Gastroesophageal sphincter (tissue), 4 donors: ENCODE measurements at regions not wholly inside any gene's neighbourhood (a gene's known extent, or its start where the extent isn't known, plus 50 kb on each side); places are given as distances from the start of the nearest gene placed in this dataset.
"Not testable (repeated sequence)": the region's sequence is repeated elsewhere in the genome, so short reads cannot be mapped to it uniquely, and the experiment has no call there.

Experiments used
- ATAC-seq: fragments of 150-250 bp; one replicate; pipeline ENCODE4 v1.9.1; 2016; ENCODE audit warnings: mild to moderate bottlenecking, moderate library complexity
- H3K27ac ChIP-seq, 4 donors: fragments of 200-600 bp; sonication (generic) in 3 of 4; 1 replicate in 3 of 4; 2 replicates in 1 of 4; pipeline ENCODE4 v1.5.1; 2016 to 2019
- H3K27me3 ChIP-seq: fragments of 200-600 bp; sonication (generic); one replicate; pipeline ENCODE4 v1.5.1; 2019
- H3K36me3 ChIP-seq, 2 donors: fragments of 200-600 bp; sonication (generic); one replicate each; pipeline ENCODE4 v1.5.1; 2019; ENCODE audit warnings: control low read depth in 1 of 2
- H3K4me1 ChIP-seq, 3 donors: fragments of 200-600 bp; sonication (generic); 1 replicate in 2 of 3; 2 replicates in 1 of 3; pipeline ENCODE4 v1.5.1; 2016 to 2019; ENCODE audit warnings: control low read depth in 2 of 3
- H3K4me3 ChIP-seq, 2 donors: fragments of 200-600 bp; sonication (generic); one replicate each; pipeline ENCODE4 v1.5.1; 2019; ENCODE audit warnings: mild to moderate bottlenecking in 1 of 2, moderate library complexity in 1 of 2
- H3K9me3 ChIP-seq, 3 donors: fragments of 200-600 bp; sonication (generic); one replicate each; pipeline ENCODE4 v1.5.1; 2017 to 2019; ENCODE audit warnings: control low read depth in 2 of 3
- EP300 ChIP-seq: sonication (generic); formaldehyde crosslinking; IDR thresholded peaks from one replicate; pipeline ENCODE4 v1.6.1; 2017; ENCODE audit warnings: antibody characterized with exemption, mild to moderate bottlenecking
- POLR2A ChIP-seq, 2 donors: fragments of 450-650 bp; IDR thresholded peaks; one replicate each; pipeline ENCODE4 v1.6.1; 2017; ENCODE audit warnings: antibody characterized with exemption in 2 of 2, mild to moderate bottlenecking in 2 of 2, moderate library complexity in 1 of 2
- POLR2AphosphoS5 ChIP-seq: sonication (generic); formaldehyde crosslinking; IDR thresholded peaks from one replicate; pipeline ENCODE4 v1.6.1; 2017; ENCODE audit warnings: antibody characterized with exemption
- WGBS, 2 donors: methylation state at CpG; one replicate each; pipeline ENCODE4 v1.1.5; 2018; ENCODE audit warnings: low coverage in 1 of 2; 5-methylcytosine and 5-hydroxymethylcytosine counted together
- TF ChIP-seq, protein P1 (sequence below), 4 experiments: fragments of 200-600 bp in 2 of 4; fragments of 450-650 bp in 2 of 4; sonication (generic) in 1 of 4; IDR thresholded peaks; one replicate each; pipeline ENCODE4 v1.5.1; 2017 to 2019; ENCODE audit warnings: antibody characterized with exemption in 4 of 4, mild to moderate bottlenecking in 2 of 4, moderate library complexity in 2 of 4

DNA sequence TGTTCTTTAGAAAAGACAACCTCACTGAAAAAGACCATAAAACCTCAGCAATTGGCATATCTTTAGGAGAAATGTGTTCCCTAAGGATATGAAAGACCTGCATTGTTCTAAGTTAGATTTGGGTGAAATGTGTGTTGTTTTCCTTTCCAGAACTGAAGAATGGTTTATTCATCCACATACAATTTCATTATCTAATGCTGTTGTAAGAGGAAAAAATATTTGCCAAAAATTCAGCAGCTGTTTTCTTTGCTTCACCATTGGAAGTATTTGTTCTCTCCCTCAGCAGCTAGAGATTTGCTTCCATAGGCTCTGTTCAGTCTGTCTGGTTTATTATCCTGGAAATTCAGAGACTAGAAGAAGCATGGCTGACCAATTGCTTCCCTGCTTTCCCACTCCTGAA, 150.9 kb downstream of the ISOC1 start:
- Histone ChIP-seq H3K27ac (peak overlapping the region in 1 of 4 donors; percentile 6), H3K4me1 (no peaks in the 10 kb centered on the region), H3K4me3 (no peak overlapping the region), H3K9me3 (no peaks in the 10 kb centered on the region), H3K27me3 (no peaks in the 10 kb centered on the region), H3K36me3 (no peaks in the 10 kb centered on the region)
- TF ChIP-seq, protein P1, sequence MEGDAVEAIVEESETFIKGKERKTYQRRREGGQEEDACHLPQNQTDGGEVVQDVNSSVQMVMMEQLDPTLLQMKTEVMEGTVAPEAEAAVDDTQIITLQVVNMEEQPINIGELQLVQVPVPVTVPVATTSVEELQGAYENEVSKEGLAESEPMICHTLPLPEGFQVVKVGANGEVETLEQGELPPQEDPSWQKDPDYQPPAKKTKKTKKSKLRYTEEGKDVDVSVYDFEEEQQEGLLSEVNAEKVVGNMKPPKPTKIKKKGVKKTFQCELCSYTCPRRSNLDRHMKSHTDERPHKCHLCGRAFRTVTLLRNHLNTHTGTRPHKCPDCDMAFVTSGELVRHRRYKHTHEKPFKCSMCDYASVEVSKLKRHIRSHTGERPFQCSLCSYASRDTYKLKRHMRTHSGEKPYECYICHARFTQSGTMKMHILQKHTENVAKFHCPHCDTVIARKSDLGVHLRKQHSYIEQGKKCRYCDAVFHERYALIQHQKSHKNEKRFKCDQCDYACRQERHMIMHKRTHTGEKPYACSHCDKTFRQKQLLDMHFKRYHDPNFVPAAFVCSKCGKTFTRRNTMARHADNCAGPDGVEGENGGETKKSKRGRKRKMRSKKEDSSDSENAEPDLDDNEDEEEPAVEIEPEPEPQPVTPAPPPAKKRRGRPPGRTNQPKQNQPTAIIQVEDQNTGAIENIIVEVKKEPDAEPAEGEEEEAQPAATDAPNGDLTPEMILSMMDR (IDR thresholded peaks at IDR 0.05): no peak
- no peak for TF ChIP-seq POLR2AphosphoS5
- TF ChIP-seq POLR2A (IDR thresholded peaks at IDR 0.05): no peak
- no peak for TF ChIP-seq EP300
- ATAC-seq: no peak

DNA sequence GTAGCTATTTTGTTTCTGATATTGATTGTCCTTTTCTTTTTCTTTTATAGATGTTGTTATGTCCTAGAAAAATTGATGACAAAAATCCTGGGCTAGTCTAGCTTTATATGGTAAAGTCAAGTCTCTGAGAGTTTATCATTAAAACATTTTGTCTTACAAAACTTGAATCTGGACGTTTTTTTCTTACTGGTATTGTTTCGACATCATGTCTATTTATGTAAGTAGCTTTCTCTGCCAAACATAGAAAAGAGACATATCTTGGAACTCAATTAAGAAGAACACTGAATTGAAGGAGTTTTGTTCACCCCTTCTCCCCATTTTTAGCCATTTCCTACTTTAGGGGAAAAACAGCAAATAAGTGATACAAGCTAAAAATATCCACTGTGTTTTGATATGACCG, 151.5 kb downstream of the ISOC1 start:
- Histone ChIP-seq H3K9me3 (no peaks in the 10 kb centered on the region), H3K27ac (peak overlapping the region in 1 of 4 donors; percentile 6), H3K4me1 (no peaks in the 10 kb centered on the region), H3K4me3 (no peak overlapping the region), H3K36me3 (no peaks in the 10 kb centered on the region), H3K27me3 (no peaks in the 10 kb centered on the region)
- ATAC-seq: no peak
- WGBS, 2 donors: 25 to 63% methylated on average over 3 of the region's 3 CpGs
- TF ChIP-seq POLR2A (IDR thresholded peaks at IDR 0.05) (no peak), POLR2AphosphoS5 (no peak), EP300 (no peak)
- TF ChIP-seq, protein P1 (IDR thresholded peaks at IDR 0.05): no peak

DNA sequence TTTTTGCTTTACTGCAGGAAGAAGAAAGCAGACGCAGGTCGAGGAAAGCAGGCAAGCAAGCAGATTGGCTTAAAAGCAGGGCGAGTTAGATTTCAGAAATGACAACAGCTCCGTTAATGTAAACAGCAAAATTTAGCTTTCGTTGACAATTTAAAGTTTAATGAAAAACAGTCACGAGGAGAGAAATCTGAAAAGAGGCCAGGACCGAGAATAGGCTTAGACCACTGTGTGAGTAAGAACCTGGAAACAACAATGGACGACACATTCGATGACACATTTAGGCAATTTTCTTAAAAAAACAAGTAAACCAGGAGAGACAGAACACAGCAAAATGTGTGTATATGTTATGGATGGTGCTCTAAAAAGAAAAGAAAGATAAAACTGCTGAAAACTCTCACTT, 155.3 kb downstream of the ISOC1 start:
- WGBS, 2 donors: 24 to 56% methylated on average over 8 to 9 of the region's 9 CpGs
- TF ChIP-seq POLR2AphosphoS5: no peak
- Histone ChIP-seq H3K27me3 (no peaks in the 10 kb centered on the region), H3K4me1 (no peaks in the 10 kb centered on the region), H3K27ac (no peak overlapping the region), H3K4me3 (no peak overlapping the region), H3K9me3 (peaks cover 0 to 9% (median 0%) of the 10 kb centered on the region in 3 donors), H3K36me3 (no peaks in the 10 kb centered on the region)
- no peak for ATAC-seq

DNA sequence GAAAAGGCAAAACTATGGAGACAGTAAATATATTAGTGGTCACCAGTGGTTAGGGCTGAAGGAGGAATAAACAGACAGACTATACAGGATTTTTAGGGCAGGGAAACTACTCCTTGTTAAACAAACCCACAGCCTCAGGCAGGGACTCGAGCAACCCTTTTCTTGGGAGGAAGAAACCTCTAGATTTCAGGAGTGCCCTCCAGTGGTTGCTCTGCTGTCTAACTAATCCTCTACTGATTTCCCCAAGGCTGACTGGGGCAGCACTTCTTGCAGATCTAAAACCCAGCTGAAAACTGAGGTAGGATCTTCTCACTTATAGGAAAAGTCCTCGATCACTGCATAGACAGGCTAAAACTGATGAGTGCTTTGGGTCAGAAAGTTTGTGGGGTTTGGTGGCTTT, 176.8 kb downstream of the ISOC1 start:
- H3K27me3 ChIP-seq: no peaks in the 10 kb centered on the region
- no peak overlapping the region for H3K27ac ChIP-seq
- no peaks in the 10 kb centered on the region for H3K9me3 ChIP-seq
- WGBS, 2 donors: 58 to 100% methylated on average over 1 to 2 of the region's 2 CpGs
- no peak for ATAC-seq
- TF ChIP-seq POLR2AphosphoS5: no peak
- TF ChIP-seq, protein P1 (IDR thresholded peaks at IDR 0.05): peak in 1 of 4 experiments; percentile 14
- H3K4me1 ChIP-seq: no peaks in the 10 kb centered on the region
- H3K36me3 ChIP-seq: no peaks in the 10 kb centered on the region
- no peak overlapping the region for H3K4me3 ChIP-seq

DNA sequence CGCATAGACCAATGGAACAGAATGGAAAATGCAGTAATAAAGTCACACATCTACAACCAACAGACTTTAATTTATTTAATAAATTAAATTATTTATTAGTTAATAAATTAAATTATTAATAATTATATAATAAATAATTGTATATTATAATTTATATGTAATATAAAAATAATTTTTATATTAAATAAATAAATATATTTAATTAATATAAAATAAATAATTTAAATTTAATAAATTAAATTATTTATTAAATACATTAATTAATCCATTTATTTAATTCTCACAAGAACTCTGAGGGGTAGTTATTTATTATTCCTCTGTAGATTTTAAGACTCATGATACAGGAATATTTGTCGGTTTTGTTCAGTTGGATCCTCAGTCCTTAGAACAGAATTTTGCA, 176.1 kb upstream of the ADAMTS19 start:
- H3K27ac ChIP-seq: no peak overlapping the region
- no peaks in the 10 kb centered on the region for H3K9me3 ChIP-seq
- H3K27me3 ChIP-seq: no peaks in the 10 kb centered on the region
- no peaks in the 10 kb centered on the region for H3K36me3 ChIP-seq
- no peak for ATAC-seq
- TF ChIP-seq POLR2A (IDR thresholded peaks at IDR 0.05): no peak
- WGBS, 2 donors: 94 to 97% methylated on average over 2 of the region's 2 CpGs
- H3K4me1 ChIP-seq: no peaks in the 10 kb centered on the region
- H3K4me3 ChIP-seq: no peak overlapping the region

DNA sequence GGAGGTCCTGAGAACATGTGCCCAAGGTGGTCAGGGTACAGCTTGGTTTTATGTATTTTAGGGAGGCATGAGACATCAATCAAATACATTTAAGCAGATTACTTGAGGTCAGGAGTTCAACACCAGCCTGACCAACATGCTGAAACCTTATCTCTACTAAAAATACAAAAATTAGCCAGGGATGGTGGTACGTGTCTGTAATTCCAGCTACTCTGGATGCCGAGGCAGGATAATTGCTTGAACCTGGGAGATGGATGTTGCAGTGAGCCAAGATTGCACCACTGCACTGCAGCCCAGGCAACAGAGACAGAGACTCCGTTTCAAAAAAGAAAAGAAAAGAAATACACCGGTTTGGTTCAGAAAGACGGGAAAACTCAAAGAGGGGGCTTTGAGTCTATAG, 165.9 kb upstream of the ADAMTS19 start:
- H3K27me3 ChIP-seq, H3K36me3 ChIP-seq, H3K9me3 ChIP-seq, H3K4me3 ChIP-seq, H3K27ac ChIP-seq, ATAC-seq, H3K4me1 ChIP-seq: not testable (repeated sequence)
- 100% methylated on average over 2 of the region's 5 CpGs for WGBS, 2 donors

DNA sequence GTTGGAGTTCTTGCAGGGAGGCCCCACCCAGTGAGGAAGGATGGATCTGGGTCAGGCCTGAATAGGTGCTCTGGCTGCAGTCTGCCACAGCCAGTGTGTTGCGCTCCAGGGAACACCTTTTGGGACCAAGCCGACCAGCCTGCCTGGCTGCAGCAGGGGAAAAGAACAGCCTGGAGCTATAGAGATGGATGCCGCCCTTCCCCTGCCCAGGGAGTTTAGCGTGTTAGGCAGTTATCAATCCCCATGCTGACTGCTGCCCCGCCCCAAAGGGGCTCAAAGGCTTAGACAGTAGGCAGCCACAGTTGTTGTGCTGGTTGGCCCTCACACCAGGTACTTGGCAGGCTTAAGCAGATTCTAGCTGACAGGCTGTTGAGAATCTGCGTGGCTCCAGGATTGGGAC, 153.4 kb upstream of the ADAMTS19 start:
- Histone ChIP-seq H3K4me1 (no peaks in the 10 kb centered on the region), H3K27ac (no peak overlapping the region), H3K36me3 (no peaks in the 10 kb centered on the region), H3K4me3 (no peak overlapping the region), H3K27me3 (no peaks in the 10 kb centered on the region), H3K9me3 (peaks cover 0 to 65% (median 0%) of the 10 kb centered on the region in 3 donors)
- TF ChIP-seq, protein P1 (IDR thresholded peaks at IDR 0.05): no peak
- TF ChIP-seq EP300: no peak
- no peak for TF ChIP-seq POLR2AphosphoS5
- no peak for TF ChIP-seq POLR2A (IDR thresholded peaks at IDR 0.05)
- 100% methylated on average over 1 of the region's 6 CpGs; no CpG with 5 or more reads in 1 of the 2 donors for WGBS, 2 donors
- ATAC-seq: no peak
